GM12864 (cell line): ENCODE measurements at regions not wholly inside any gene's neighbourhood (a gene's known extent, or its start where the extent isn't known, plus 50 kb on each side); places are given as distances from the start of the nearest gene placed in this dataset.
A peak's percentile ranks its signal among the peaks of the same experiment; 100 is the strongest.

Experiments
- DNase-seq: peaks from one replicate; pipeline ENCODE4 v3.0.0-alpha.2; 2011; ENCODE audit warnings: low read depth
- H3K4me3 ChIP-seq: 2 replicates; pipeline ENCODE4 v1.5.1; 2011; ENCODE audit warnings: mild to moderate bottlenecking, low read depth, low read length, control low read depth
- CTCF ChIP-seq: IDR thresholded peaks from 2 replicates; pipeline ENCODE4 v1.5.1; 2011; ENCODE audit warnings: low read depth, mild to moderate bottlenecking, moderate library complexity, low read length, control low read depth, inconsistent platforms; ENCODE audit errors: missing control alignments

GRCh38 chr6:139944131-139944530 lies 569.7 kb upstream of the CITED2 start:
- no peak overlapping the region for H3K4me3 ChIP-seq
- TF ChIP-seq CTCF, result no peak
- DNase-seq, result no peak

- TF ChIP-seq CTCF, result no peak
- no peak overlapping the region for H3K4me3 ChIP-seq
- no peak for DNase-seq
Observed at GRCh38 chr6:139943391-139943790, 568.9 kb upstream of the CITED2 start.

- no peak for DNase-seq
- TF ChIP-seq CTCF, result no peak
- no peak overlapping the region for H3K4me3 ChIP-seq
Observed at GRCh38 chr6:139942331-139942730, 567.9 kb upstream of the CITED2 start.

- no peak for TF ChIP-seq CTCF
- no peak for DNase-seq
- H3K4me3 ChIP-seq, result no peak overlapping the region
Observed at GRCh38 chr6:139941826-139942225, 567.4 kb upstream of the CITED2 start.

- peak; percentile 19 for DNase-seq
- H3K4me3 ChIP-seq, result no peak overlapping the region
- TF ChIP-seq CTCF, result no peak
Observed at GRCh38 chr6:139940741-139941729, 566.6 kb upstream of the CITED2 start.

GRCh38 chr6:139939189-139939979 lies 564.9 kb upstream of the CITED2 start:
- no peak overlapping the region for H3K4me3 ChIP-seq
- no peak for DNase-seq
- TF ChIP-seq CTCF, result no peak
